HG03045 (cell line): ENCODE measurements at regions not wholly inside any gene's neighbourhood (a gene's known extent, or its start where the extent isn't known, plus 50 kb on each side); places are given as distances from the start of the nearest gene placed in this dataset.

Experiments
- ATAC-seq: cut with Tn5 transposase; IDR thresholded peaks from one replicate; pipeline ENCODE4 v1.9.1; 2021; ENCODE audit warnings: mild to moderate bottlenecking, moderate library complexity; ENCODE audit not compliant: unreplicated experiment

GRCh38 chr12:67794161-67794560 lies 145.6 kb downstream of the DYRK2 start:
- no peak for ATAC-seq

GRCh38 chr12:67795236-67795635 lies 146.7 kb downstream of the DYRK2 start:
- ATAC-seq, result no peak

- ATAC-seq, result no peak
Measured at GRCh38 chr12:67797185-67797741, 148.7 kb downstream of the DYRK2 start.

GRCh38 chr12:67797753-67798152 lies 149.2 kb downstream of the DYRK2 start:
- no peak for ATAC-seq

- ATAC-seq, result no peak
Measured at GRCh38 chr12:67798768-67799167, 150.2 kb downstream of the DYRK2 start.

GRCh38 chr12:67802731-67803130 lies 154.2 kb downstream of the DYRK2 start:
- ATAC-seq, result no peak

GRCh38 chr12:67803278-67803993 lies 154.9 kb downstream of the DYRK2 start:
- no peak for ATAC-seq

GRCh38 chr12:67804168-67804567 lies 155.6 kb downstream of the DYRK2 start:
- ATAC-seq, result no peak

- ATAC-seq, result no peak
Measured at GRCh38 chr12:67807814-67808213, 159.3 kb downstream of the DYRK2 start.

GRCh38 chr12:67810166-67810565 lies 161.6 kb downstream of the DYRK2 start:
- ATAC-seq, result no peak

- ATAC-seq, result no peak
Measured at GRCh38 chr12:67811437-67812361, 163.2 kb downstream of the DYRK2 start.

GRCh38 chr12:67813456-67813904 lies 164.9 kb downstream of the DYRK2 start:
- no peak for ATAC-seq

- no peak for ATAC-seq
Measured at GRCh38 chr12:67816269-67816668, 167.7 kb downstream of the DYRK2 start.

- no peak for ATAC-seq
Measured at GRCh38 chr12:67818459-67818903, 169.9 kb downstream of the DYRK2 start.

- ATAC-seq, result no peak
Measured at GRCh38 chr12:67819902-67820301, 169.3 kb upstream of the IFNG-AS1 start.

- ATAC-seq, result no peak
Measured at GRCh38 chr12:67820694-67821093, 168.6 kb upstream of the IFNG-AS1 start.

- ATAC-seq, result no peak
Measured at GRCh38 chr12:67822826-67823225, 166.4 kb upstream of the IFNG-AS1 start.

- ATAC-seq, result no peak
Measured at GRCh38 chr12:67826148-67826547, 163.1 kb upstream of the IFNG-AS1 start.

- ATAC-seq, result no peak
Measured at GRCh38 chr12:67826946-67827720, 162.1 kb upstream of the IFNG-AS1 start.

GRCh38 chr12:67827820-67828383 lies 161.3 kb upstream of the IFNG-AS1 start:
- ATAC-seq, result no peak
